Bone marrow (tissue), 2 donors: ENCODE measurements at regions not wholly inside any gene's neighbourhood (a gene's known extent, or its start where the extent isn't known, plus 50 kb on each side); places are given as distances from the start of the nearest gene placed in this dataset.
"Not testable (repeated sequence)": the region's sequence is repeated elsewhere in the genome, so short reads cannot be mapped to it uniquely, and the experiment has no call there.

Source experiments
- DNase-seq, 2 donors: peaks; one replicate each; lab custom pipeline; 2025; lab: John Stamatoyannopoulos, UW

GRCh38 chr6:9308284-9308683, 872.9 kb upstream of the SLC35B3 start:
- DNase-seq: no peak

GRCh38 chr6:9307786-9308185, 872.4 kb upstream of the SLC35B3 start:
- DNase-seq: no peak

GRCh38 chr6:9307187-9307586, 871.8 kb upstream of the SLC35B3 start:
- no peak for DNase-seq

- DNase-seq: no peak
These were observed 860.3 kb upstream of the SLC35B3 start for GRCh38 chr6:9295644-9296043.

- DNase-seq: no peak
These were observed 857.6 kb upstream of the SLC35B3 start for GRCh38 chr6:9292975-9293374.

- DNase-seq: not testable (repeated sequence)
These were observed 855.0 kb upstream of the SLC35B3 start for GRCh38 chr6:9290342-9290741.

- DNase-seq: no peak
These were observed 837.3 kb upstream of the SLC35B3 start for GRCh38 chr6:9272671-9273070.

GRCh38 chr6:9266741-9267140, 831.4 kb upstream of the SLC35B3 start:
- no peak for DNase-seq

- no peak for DNase-seq
These were observed 821.9 kb upstream of the SLC35B3 start for GRCh38 chr6:9257215-9257614.

GRCh38 chr6:9254251-9254650, 818.9 kb upstream of the SLC35B3 start:
- DNase-seq: no peak

GRCh38 chr6:9252799-9253198, 817.5 kb upstream of the SLC35B3 start:
- DNase-seq: no peak

- no peak for DNase-seq
These were observed 815.5 kb upstream of the SLC35B3 start for GRCh38 chr6:9250852-9251251.

GRCh38 chr6:9248133-9248532, 812.8 kb upstream of the SLC35B3 start:
- DNase-seq: no peak

GRCh38 chr6:9240861-9241260, 805.5 kb upstream of the SLC35B3 start:
- DNase-seq: no peak

GRCh38 chr6:9236443-9236842, 801.1 kb upstream of the SLC35B3 start:
- DNase-seq: no peak

- no peak for DNase-seq
These were observed 798.3 kb upstream of the SLC35B3 start for GRCh38 chr6:9233686-9234085.

- DNase-seq: no peak
These were observed 797.9 kb upstream of the SLC35B3 start for GRCh38 chr6:9233226-9233625.

- DNase-seq: no peak
These were observed 790.1 kb upstream of the SLC35B3 start for GRCh38 chr6:9225441-9225871.

GRCh38 chr6:9224539-9224938, 789.2 kb upstream of the SLC35B3 start:
- DNase-seq: no peak

GRCh38 chr6:9213717-9214116, 778.4 kb upstream of the SLC35B3 start:
- not testable (repeated sequence) for DNase-seq

- DNase-seq: no peak
These were observed 773.6 kb upstream of the SLC35B3 start for GRCh38 chr6:9208966-9209365.

- DNase-seq: no peak
These were observed 770.3 kb upstream of the SLC35B3 start for GRCh38 chr6:9205645-9206044.

GRCh38 chr6:9204171-9204570, 768.8 kb upstream of the SLC35B3 start:
- no peak for DNase-seq

GRCh38 chr6:9200712-9201111, 765.4 kb upstream of the SLC35B3 start:
- DNase-seq: no peak

- DNase-seq: no peak
These were observed 762.4 kb upstream of the SLC35B3 start for GRCh38 chr6:9197726-9198125.
